A549 (cell line): ENCODE measurements at regions not wholly inside any gene's neighbourhood (a gene's known extent, or its start where the extent isn't known, plus 50 kb on each side); places are given as distances from the start of the nearest gene placed in this dataset.

Experiments used
- ATAC-seq, 2 experiments: fragments of 200-7000 bp in 1 of 2; fragments of >200 bp in 1 of 2; cut with Nextera tagmentation in 1 of 2; cut with Tn5 transposase in 1 of 2; 3 replicates each; pipeline versions ENCODE4 v1.8.0 to v1.9.1; 2018 to 2020; ENCODE audit warnings: mild to moderate bottlenecking in 1 of 2, moderate library complexity in 1 of 2
- CTCF ChIA-PET: fragments of 300-600 bp; sonication (Branson Sonifier 250); formaldehyde crosslinking; extraction: SDS; loops from one replicate; lab custom pipeline; 2021; ENCODE audit warnings: antibody characterized with exemption, inconsistent platforms; lab: Yijun Ruan, JAX
- POLR2A ChIA-PET: fragments of 350-600 bp; formaldehyde crosslinking; extraction: SDS; loops from one replicate; lab custom pipeline; 2021; ENCODE audit warnings: antibody characterized with exemption, inconsistent platforms; lab: Yijun Ruan, JAX
- DNase-seq, 2 experiments: peaks; one replicate each; pipeline versions ENCODE4 v3.0.0 to v3.0.0-alpha.2; 2011 to 2016; ENCODE audit warnings: low read depth in 1 of 2, low spot score in 1 of 2
- FAIRE-seq: peaks from 2 replicates; lab custom pipeline; 2011; peaks lifted over from hg19 to GRCh38; lab: Jason Lieb, UNC
- H3K27ac ChIP-seq, 2 experiments: fragments of >200 bp; sonication (Bioruptor Twin); formaldehyde crosslinking; 3 replicates each; pipeline ENCODE4 v1.5.1; 2016 to 2017
- H3K4me1 ChIP-seq: fragments of >200 bp; sonication (Bioruptor Twin); formaldehyde crosslinking; 3 replicates; pipeline ENCODE4 v1.6.1; 2016
- H3K4me2 ChIP-seq: fragments of >200 bp; sonication (Bioruptor Twin); formaldehyde crosslinking; 3 replicates; pipeline ENCODE4 v1.6.1; 2016
- H3K4me3 ChIP-seq: fragments of >200 bp; sonication (Bioruptor Twin); formaldehyde crosslinking; 3 replicates; pipeline ENCODE4 v1.5.1; 2016
- H3K9me3 ChIP-seq: fragments of >200 bp; sonication (Bioruptor Twin); formaldehyde crosslinking; 3 replicates; pipeline ENCODE4 v1.6.1; 2016
- BHLHE40 ChIP-seq: IDR thresholded peaks from 2 replicates; pipeline ENCODE4 v1.6.1; 2012; ENCODE audit warnings: low read depth, low read length, inconsistent platforms
- CEBPB ChIP-seq, 2 experiments: fragments of >200 bp in 1 of 2; sonication (Bioruptor Twin) in 1 of 2; formaldehyde crosslinking in 1 of 2; IDR thresholded peaks; 2 replicates each; pipeline ENCODE4 v1.6.1; 2012 to 2016
- CHD4 ChIP-seq: fragments of 200-600 bp; sonication (generic); IDR thresholded peaks from 2 replicates; pipeline ENCODE4 v1.6.1; 2016; ENCODE audit warnings: antibody characterized with exemption, mild to moderate bottlenecking, borderline replicate concordance
- EHF ChIP-seq: fragments of 250-450 bp; sonication (Bioruptor Pico); IDR thresholded peaks from 2 replicates; pipeline ENCODE4 v1.5.0; 2020; ENCODE audit warnings: mild to moderate bottlenecking
- FOSL2 ChIP-seq, 2 experiments: fragments of 450-650 bp in 1 of 2; fragments of >200 bp in 1 of 2; sonication (Bioruptor Twin) in 1 of 2; formaldehyde crosslinking; IDR thresholded peaks; 2 replicates each; pipeline versions ENCODE4 v1.5.0 to v1.6.1; 2016 to 2020; ENCODE audit warnings: mild to moderate bottlenecking in 1 of 2, moderate library complexity in 1 of 2
- FOXS1 ChIP-seq: fragments of 250-450 bp; sonication (Bioruptor Pico); IDR thresholded peaks from 2 replicates; pipeline ENCODE4 v1.5.0; 2020; ENCODE audit warnings: mild to moderate bottlenecking, moderate library complexity
- GATA3 ChIP-seq: IDR thresholded peaks from 2 replicates; pipeline ENCODE4 v1.6.1; 2012; ENCODE audit warnings: borderline replicate concordance
- HEYL ChIP-seq: fragments of 250-450 bp; sonication (Bioruptor Pico); IDR thresholded peaks from 2 replicates; pipeline ENCODE4 v1.8.0; 2021; ENCODE audit warnings: mild to moderate bottlenecking, moderate library complexity
- HOXA7 ChIP-seq: fragments of 250-450 bp; sonication (Bioruptor Pico); IDR thresholded peaks from 2 replicates; pipeline ENCODE4 v1.5.0; 2020; ENCODE audit warnings: mild to moderate bottlenecking, moderate library complexity
- HOXB13 ChIP-seq: fragments of 250-450 bp; sonication (Bioruptor Pico); IDR thresholded peaks from 2 replicates; pipeline ENCODE4 v1.5.0; 2020; ENCODE audit warnings: low read depth, mild to moderate bottlenecking, moderate library complexity
- JUN ChIP-seq, 2 experiments: fragments of >200 bp; sonication (Bioruptor Twin); formaldehyde crosslinking; IDR thresholded peaks; 2 replicates in 1 of 2; 3 replicates in 1 of 2; pipeline ENCODE4 v1.6.1; 2016 to 2017
- KDM1A ChIP-seq: fragments of 200-600 bp; sonication (generic); IDR thresholded peaks from 2 replicates; pipeline ENCODE4 v1.6.1; 2016; ENCODE audit warnings: low read depth, mild to moderate bottlenecking
- MAFK ChIP-seq: fragments of 450-650 bp; IDR thresholded peaks from 2 replicates; pipeline ENCODE4 v1.6.1; 2014; ENCODE audit not compliant: partially characterized antibody
- NFE2L2 ChIP-seq: fragments of 150-350 bp; conservative IDR thresholded peaks from 2 replicates; pipeline ENCODE4 v1.6.1; 2014; ENCODE audit warnings: low read length
- POLR2AphosphoS2 ChIP-seq: conservative IDR thresholded peaks from 2 replicates; pipeline ENCODE4 v1.6.1; 2012; ENCODE audit warnings: low read length, improper control_type of control experiment, inconsistent platforms
- RAD21 ChIP-seq, 2 experiments: fragments of >200 bp in 1 of 2; sonication (Bioruptor Twin) in 1 of 2; formaldehyde crosslinking in 1 of 2; IDR thresholded peaks in 1 of 2; conservative IDR thresholded peaks in 1 of 2; 2 replicates in 1 of 2; 3 replicates in 1 of 2; pipeline ENCODE4 v1.6.1; 2012 to 2018; ENCODE audit warnings: inconsistent platforms in 1 of 2
- RARB ChIP-seq: fragments of 250-450 bp; sonication (Bioruptor Pico); IDR thresholded peaks from 2 replicates; pipeline ENCODE4 v1.8.0; 2021; ENCODE audit warnings: mild to moderate bottlenecking, moderate library complexity
- RFX5 ChIP-seq: fragments of 450-650 bp; IDR thresholded peaks from 2 replicates; pipeline ENCODE4 v1.7.1; 2014; ENCODE audit warnings: antibody characterized with exemption, mild to moderate bottlenecking, moderate library complexity
- RNF2 ChIP-seq: fragments of 200-600 bp; sonication (generic); IDR thresholded peaks from 2 replicates; pipeline ENCODE4 v1.6.1; 2016; ENCODE audit warnings: low read depth, mild to moderate bottlenecking, antibody characterized with exemption, moderate library complexity, borderline replicate concordance
- SREBF2 ChIP-seq: fragments of 450-650 bp; IDR thresholded peaks from 2 replicates; pipeline ENCODE4 v1.6.1; 2014; ENCODE audit warnings: mild to moderate bottlenecking, moderate library complexity
- TFCP2L1 ChIP-seq: fragments of 250-450 bp; sonication (Bioruptor Pico); IDR thresholded peaks from 2 replicates; pipeline ENCODE4 v1.5.0; 2021; ENCODE audit warnings: mild to moderate bottlenecking
- ZFP36 ChIP-seq: fragments of 450-650 bp; IDR thresholded peaks from 2 replicates; pipeline ENCODE4 v1.6.1; 2014; ENCODE audit warnings: borderline replicate concordance; ENCODE audit not compliant: partially characterized antibody
- ZNF302 ChIP-seq: fragments of 250-450 bp; sonication (Bioruptor Pico); IDR thresholded peaks from 2 replicates; pipeline ENCODE4 v1.9.0; 2021; ENCODE audit warnings: inconsistent platforms, mild to moderate bottlenecking, moderate library complexity
- WGBS: methylation state at CpG from one replicate; pipeline ENCODE4 v1.1.6; 2017; ENCODE audit errors: missing lambda C conversion rate; 5-methylcytosine and 5-hydroxymethylcytosine counted together
- TF ChIP-seq, protein P1 (sequence below): IDR thresholded peaks from 2 replicates; pipeline ENCODE4 v1.6.1; 2012
- TF ChIP-seq, protein P2 (sequence below): fragments of >200 bp; sonication (Bioruptor Twin); formaldehyde crosslinking; IDR thresholded peaks from 2 replicates; pipeline ENCODE4 v1.6.1; 2016

DNA sequence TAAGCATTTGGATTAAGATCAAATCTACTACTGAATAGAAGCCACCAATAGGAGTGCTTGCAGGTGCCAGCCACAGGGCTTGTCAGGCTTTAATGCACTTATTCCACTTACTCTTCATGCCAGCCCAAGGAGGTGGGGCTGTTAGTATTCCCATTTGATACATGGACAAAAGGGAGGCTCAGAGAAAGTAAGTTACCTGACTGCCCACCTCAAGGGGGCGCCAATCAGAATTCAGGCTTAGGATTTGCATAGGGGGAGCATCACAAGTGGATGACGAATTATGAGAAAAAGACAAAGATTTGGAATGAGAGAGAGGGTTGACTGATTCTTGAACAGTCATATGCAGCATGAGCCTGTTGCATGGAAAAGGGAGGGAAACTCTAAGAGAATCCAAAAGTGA, 188.4 kb upstream of the TSHZ2 start:
- FAIRE-seq (no peak), DNase-seq (peak in 1 of 2 experiments; percentile 24)
- WGBS, result 2% methylated on average over 2 of the region's 2 CpGs

DNA sequence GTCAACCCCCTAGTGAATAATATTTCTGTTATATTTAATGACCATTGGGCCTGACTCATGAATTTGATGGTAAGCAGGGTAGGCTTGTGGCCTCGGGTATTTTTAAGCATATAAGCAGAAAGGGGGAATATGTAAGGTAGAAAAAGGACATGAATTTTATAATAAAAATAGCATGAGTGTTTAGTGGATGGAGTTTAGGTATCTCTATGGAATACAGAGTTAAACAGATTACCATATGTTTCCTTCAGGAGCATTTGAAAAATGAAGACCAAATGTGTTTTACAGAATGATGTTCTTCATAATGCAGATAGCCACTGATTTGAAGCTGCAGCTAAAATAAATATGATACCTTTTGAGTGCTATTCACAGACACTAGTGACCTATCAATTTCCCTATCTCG, 191.7 kb upstream of the TSHZ2 start:
- ChIA-PET POLR2A (no interaction called here), CTCF (no interaction called here)
- no peaks in the 10 kb centered on the region for H3K4me1 ChIP-seq
- H3K4me3 ChIP-seq, result no peak overlapping the region
- H3K9me3 ChIP-seq, result no peaks in the 10 kb centered on the region
- no peak for ATAC-seq
- H3K4me2 ChIP-seq, result no peak overlapping the region
- 0% methylated on average over 2 of the region's 2 CpGs for WGBS
- TF ChIP-seq CHD4 (no peak), EHF (no peak), HEYL (CRISPR knock-in tag) (no peak), SREBF2 (no peak), FOSL2 (IDR thresholded peaks at IDR 0.05) (no peak), FOSL2 (CRISPR knock-in tag; IDR thresholded peaks at IDR 0.05) (no peak), RFX5 (no peak), ZNF302 (CRISPR knock-in tag) (no peak), KDM1A (no peak), TFCP2L1 (CRISPR knock-in tag) (no peak), NFE2L2 (no peak), GATA3 (no peak)
- TF ChIP-seq, protein P1, sequence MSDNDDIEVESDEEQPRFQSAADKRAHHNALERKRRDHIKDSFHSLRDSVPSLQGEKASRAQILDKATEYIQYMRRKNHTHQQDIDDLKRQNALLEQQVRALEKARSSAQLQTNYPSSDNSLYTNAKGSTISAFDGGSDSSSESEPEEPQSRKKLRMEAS, result no peak
- TF ChIP-seq, all 56 proteins: peak for 0
- FAIRE-seq (no peak), DNase-seq (no peak)
- H3K27ac ChIP-seq, result no peak overlapping the region

More for the DNA sequence above, 188.4 kb upstream of the TSHZ2 start:
- H3K4me3 ChIP-seq, result no peak overlapping the region
- H3K4me1 ChIP-seq, result no peaks in the 10 kb centered on the region
- H3K9me3 ChIP-seq, result no peaks in the 10 kb centered on the region
- no peak for ATAC-seq
- TF ChIP-seq RAD21 (conservative IDR thresholded peaks at IDR 0.05 in 1 of 2, IDR thresholded peaks at IDR 0.05 in 1 of 2) (0 out of 5 replicates have a peak, but pooled peaks of 1 of the 2 experiments have one; percentile 8), MAFK (no peak)
- H3K27ac ChIP-seq, result no peak overlapping the region
- H3K4me2 ChIP-seq, result no peak overlapping the region
- POLR2A ChIA-PET, result no interaction called here
- CTCF ChIA-PET, result interaction anchor here (0.6 kb wide), 1 partner anchor 294 kb away, joined by 3 read pairs; no protein-coding TSS in a partner anchor

DNA sequence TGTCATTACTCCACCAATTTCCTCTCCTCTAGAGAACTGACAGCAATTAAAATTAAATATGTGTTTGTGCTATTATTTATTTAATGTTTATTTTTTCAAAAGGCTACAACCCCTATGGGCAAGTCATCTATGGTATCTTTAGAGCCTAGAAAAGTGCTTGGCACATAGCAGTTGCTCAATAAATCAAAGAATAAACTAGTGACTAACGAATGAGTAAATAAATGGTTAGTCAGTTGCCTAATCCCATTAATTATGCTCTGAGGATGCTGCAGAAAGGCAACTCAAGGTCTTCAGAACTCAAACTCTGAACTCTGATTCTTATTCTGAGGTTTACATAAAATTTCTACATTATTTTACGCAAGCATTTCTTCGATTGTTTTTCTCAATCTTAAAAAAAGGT, 193.0 kb upstream of the TSHZ2 start:
- no peaks in the 10 kb centered on the region for H3K9me3 ChIP-seq
- no peak for TF ChIP-seq POLR2AphosphoS2
- no peak for TF ChIP-seq RARB (CRISPR knock-in tag)
- no peak for TF ChIP-seq HOXB13 (CRISPR knock-in tag)
- no peak for TF ChIP-seq CHD4
- TF ChIP-seq ZFP36, result no peak
- no peak for TF ChIP-seq BHLHE40
- TF ChIP-seq RNF2, result no peak
- TF ChIP-seq, protein P2, sequence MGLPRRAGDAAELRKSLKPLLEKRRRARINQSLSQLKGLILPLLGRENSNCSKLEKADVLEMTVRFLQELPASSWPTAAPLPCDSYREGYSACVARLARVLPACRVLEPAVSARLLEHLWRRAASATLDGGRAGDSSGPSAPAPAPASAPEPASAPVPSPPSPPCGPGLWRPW, result no peak
- TF ChIP-seq JUN (IDR thresholded peaks at IDR 0.05), result no peak
- no peak for TF ChIP-seq FOXS1 (CRISPR knock-in tag)
- TF ChIP-seq HOXA7, result no peak
- no peak for TF ChIP-seq CEBPB (IDR thresholded peaks at IDR 0.05)
- ATAC-seq (no peak), FAIRE-seq (no peak), DNase-seq (no peak)
- POLR2A ChIA-PET, result no interaction called here
- no peak overlapping the region for H3K4me2 ChIP-seq
- H3K4me1 ChIP-seq, result no peaks in the 10 kb centered on the region
- WGBS, result 20% methylated on average over 3 of the region's 3 CpGs
- CTCF ChIA-PET, result no interaction called here
- no peak overlapping the region for H3K4me3 ChIP-seq
- no peak overlapping the region for H3K27ac ChIP-seq

DNA sequence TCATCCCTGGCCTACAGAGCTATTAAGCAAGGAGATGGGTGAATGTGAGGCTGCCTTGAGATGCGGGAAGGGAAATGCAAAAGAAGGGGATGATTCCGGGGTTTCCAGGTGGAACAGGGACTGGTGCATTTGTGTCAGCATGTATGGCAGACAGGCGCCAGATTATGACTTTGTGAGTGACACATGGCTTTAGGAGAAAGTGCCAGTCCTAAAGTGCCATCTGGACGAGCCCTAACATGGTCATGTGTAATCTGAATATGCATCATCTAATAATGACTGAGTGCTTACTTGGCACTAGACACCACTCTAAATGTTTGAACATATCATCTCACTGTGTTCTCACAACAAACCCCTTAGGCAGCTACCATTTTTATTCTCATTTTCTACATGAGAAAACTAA, 195.0 kb upstream of the TSHZ2 start:
- WGBS, result 30% methylated on average over 4 of the region's 4 CpGs
- DNase-seq (no peak), FAIRE-seq (no peak), ATAC-seq (no peak)
- TF ChIP-seq ZNF302 (CRISPR knock-in tag), result no peak
- CTCF ChIA-PET, result no interaction called here
- Histone ChIP-seq H3K9me3 (no peaks in the 10 kb centered on the region), H3K4me3 (no peak overlapping the region), H3K4me2 (no peak overlapping the region), H3K4me1 (no peaks in the 10 kb centered on the region), H3K27ac (no peak overlapping the region)
- POLR2A ChIA-PET, result no interaction called here
